ENCODE measurements at regions not wholly inside any gene's neighbourhood (a gene's known extent, or its start where the extent isn't known, plus 50 kb on each side); places are given as distances from the start of the nearest gene placed in this dataset.

- H3K4me3 ChIP-seq (ENCODE audit: low read depth, low read length), result no peak overlapping the region
- TF ChIP-seq CTCF (IDR thresholded peaks at IDR 0.05; ENCODE audit: control insufficient read depth, extremely low read depth, insufficient read depth), result no peak
- no peak for DNase-seq (ENCODE audit: low read depth)
Observed at GRCh38 chr4:63440236-63440635, 969.0 kb downstream of the TECRL start.

DNA sequence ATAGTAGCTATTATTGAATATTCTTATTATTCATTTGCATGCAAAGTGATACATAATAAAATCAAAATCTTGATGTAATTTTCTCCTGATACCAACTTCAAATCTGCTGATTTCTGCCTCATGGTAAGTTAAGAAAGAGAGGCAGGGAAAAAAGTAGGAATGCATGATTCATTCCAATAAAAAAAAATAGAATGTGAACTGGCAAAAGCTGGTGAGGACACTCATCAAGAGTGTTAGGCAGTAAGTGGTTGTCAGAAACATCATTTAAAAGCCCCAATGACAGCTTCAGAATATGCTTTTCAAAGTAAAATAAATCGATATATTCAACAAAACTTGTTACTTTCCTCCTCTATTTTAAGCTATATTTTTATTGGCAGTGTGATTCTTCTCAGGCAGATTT lies 979.1 kb downstream of the TECRL start:
- H3K4me3 ChIP-seq (ENCODE audit: low read depth, low read length), result no peak overlapping the region
- no peak for DNase-seq (ENCODE audit: low read depth)
- no peak for TF ChIP-seq CTCF (IDR thresholded peaks at IDR 0.05; ENCODE audit: control insufficient read depth, extremely low read depth, insufficient read depth)

- no peak overlapping the region for H3K4me3 ChIP-seq (ENCODE audit: low read depth, low read length)
- TF ChIP-seq CTCF (IDR thresholded peaks at IDR 0.05; ENCODE audit: control insufficient read depth, extremely low read depth, insufficient read depth), result no peak
- no peak for DNase-seq (ENCODE audit: low read depth)
Observed at GRCh38 chr4:63396269-63396668, 1013.0 kb downstream of the TECRL start.

GRCh38 chr4:63393544-63393943 lies 1015.7 kb downstream of the TECRL start:
- TF ChIP-seq CTCF (IDR thresholded peaks at IDR 0.05; ENCODE audit: control insufficient read depth, extremely low read depth, insufficient read depth), result no peak
- DNase-seq (ENCODE audit: low read depth), result no peak
- H3K4me3 ChIP-seq (ENCODE audit: low read depth, low read length), result no peak overlapping the region

DNA sequence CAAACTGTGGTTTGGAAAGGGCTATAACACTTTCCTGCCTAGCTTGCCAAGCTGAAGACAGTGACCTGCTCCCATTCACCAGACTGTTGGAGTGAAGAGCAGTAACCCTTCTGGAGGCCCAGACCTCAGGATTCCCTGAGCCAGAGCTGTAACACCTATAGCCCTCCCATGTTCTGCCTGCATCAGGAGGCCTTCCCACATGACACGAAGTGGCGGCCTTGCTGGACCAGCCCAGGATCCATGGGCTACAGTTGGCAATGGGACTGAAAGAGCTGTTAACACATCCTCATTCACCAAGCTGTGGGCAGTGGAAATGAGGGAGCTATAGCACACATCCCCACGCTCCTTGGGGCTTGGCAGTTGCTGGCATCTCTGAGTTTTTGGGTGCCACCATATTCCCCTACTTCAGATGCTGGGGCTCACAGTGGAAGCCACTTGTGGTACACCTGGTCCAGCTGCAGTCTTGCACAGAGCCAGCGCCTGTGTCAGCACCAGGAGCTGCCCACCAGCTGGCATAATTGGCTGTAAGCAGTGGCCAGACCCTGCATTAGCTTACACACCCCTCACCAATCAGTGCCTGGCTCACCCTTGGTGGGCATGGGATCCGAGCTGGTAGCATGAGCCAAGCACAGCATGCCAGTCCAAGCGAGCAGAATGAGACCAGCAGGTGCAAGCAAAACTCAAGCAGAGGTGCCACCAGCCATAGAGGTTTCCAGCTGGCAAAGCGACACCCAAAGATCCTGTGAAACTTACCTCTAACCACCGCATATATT lies 1029.3 kb downstream of the TECRL start:
- TF ChIP-seq CTCF (IDR thresholded peaks at IDR 0.05; ENCODE audit: control insufficient read depth, extremely low read depth, insufficient read depth), result no peak
- no peak overlapping the region for H3K4me3 ChIP-seq (ENCODE audit: low read depth, low read length)
- no peak for DNase-seq (ENCODE audit: low read depth)

DNA sequence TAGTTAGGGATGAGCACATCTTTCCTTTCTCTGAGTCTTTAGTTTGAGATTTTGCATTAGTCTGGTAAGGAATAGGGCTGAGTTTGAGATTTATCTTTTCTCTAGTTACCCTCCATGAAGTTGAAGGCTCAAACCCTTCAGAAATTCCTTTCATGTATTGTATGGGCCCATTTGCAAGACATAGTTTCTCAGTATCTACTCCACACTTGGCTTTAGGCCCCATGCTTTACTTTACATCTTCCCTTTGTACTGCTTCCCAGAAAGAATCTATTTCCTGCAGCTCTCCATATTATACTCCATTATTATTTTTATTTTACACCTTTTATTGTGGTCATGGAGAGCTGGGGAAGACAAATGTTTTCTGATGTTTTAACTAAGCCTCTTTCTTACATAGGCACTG lies 1038.2 kb downstream of the TECRL start:
- DNase-seq (ENCODE audit: low read depth), result no peak
- TF ChIP-seq CTCF (IDR thresholded peaks at IDR 0.05; ENCODE audit: control insufficient read depth, extremely low read depth, insufficient read depth), result no peak
- H3K4me3 ChIP-seq (ENCODE audit: low read depth, low read length), result no peak overlapping the region

- no peak overlapping the region for H3K4me3 ChIP-seq (ENCODE audit: low read depth, low read length)
- TF ChIP-seq CTCF (IDR thresholded peaks at IDR 0.05; ENCODE audit: control insufficient read depth, extremely low read depth, insufficient read depth), result no peak
- no peak for DNase-seq (ENCODE audit: low read depth)
Observed at GRCh38 chr4:63361628-63362027, 1047.6 kb downstream of the TECRL start.
